Parathyroid adenoma (tissue), 2 donors: ENCODE measurements at regions not wholly inside any gene's neighbourhood (a gene's known extent, or its start where the extent isn't known, plus 50 kb on each side); places are given as distances from the start of the nearest gene placed in this dataset.

Source experiments
- H2AFZ ChIP-seq: fragments of 300-600 bp; sonication (generic); one replicate; pipeline ENCODE4 v1.7.0; 2017; ENCODE audit warnings: antibody characterized with exemption, mild to moderate bottlenecking
- H3K27ac ChIP-seq: fragments of 300-600 bp; sonication (generic); one replicate; pipeline ENCODE4 v1.7.0; 2017
- H3K27me3 ChIP-seq: fragments of 300-600 bp; sonication (generic); one replicate; pipeline ENCODE4 v1.7.0; 2017; ENCODE audit warnings: low read length; ENCODE audit not compliant: control insufficient read depth, insufficient read depth
- H3K36me3 ChIP-seq: fragments of 300-600 bp; sonication (generic); one replicate; pipeline ENCODE4 v1.7.0; 2017; ENCODE audit warnings: low read length; ENCODE audit not compliant: control insufficient read depth, insufficient read depth
- H3K4me1 ChIP-seq: fragments of 300-600 bp; sonication (generic); one replicate; pipeline ENCODE4 v1.7.0; 2017; ENCODE audit warnings: control low read depth
- H3K4me2 ChIP-seq: fragments of 300-600 bp; sonication (generic); one replicate; pipeline ENCODE4 v1.7.0; 2017; ENCODE audit warnings: low read length
- H3K4me3 ChIP-seq: fragments of 300-600 bp; sonication (generic); one replicate; pipeline ENCODE4 v1.7.0; 2017; ENCODE audit warnings: low read depth, low read length
- H3K79me2 ChIP-seq: fragments of 300-600 bp; sonication (generic); one replicate; pipeline ENCODE4 v1.7.0; 2017; ENCODE audit warnings: control low read depth
- H3K9ac ChIP-seq: fragments of 300-600 bp; sonication (generic); one replicate; pipeline ENCODE4 v1.7.0; 2017; ENCODE audit warnings: mild to moderate bottlenecking
- H3K9me3 ChIP-seq: fragments of 300-600 bp; sonication (generic); one replicate; pipeline ENCODE4 v1.7.0; 2017; ENCODE audit warnings: low read length; ENCODE audit not compliant: control insufficient read depth
- CTCF ChIP-seq: fragments of 300-600 bp; sonication (generic); IDR thresholded peaks from one replicate; pipeline ENCODE4 v1.7.0; 2017; ENCODE audit warnings: antibody characterized with exemption, mild to moderate bottlenecking
- donor health status: primary hyperparathyroidism.

GRCh38 chrX:8034058-8034457 is 106.8 kb upstream of the PNPLA4 start:
- H2AFZ ChIP-seq = no peak overlapping the region
- TF ChIP-seq CTCF = no peak
- no peaks in the 10 kb centered on the region for H3K79me2 ChIP-seq
- H3K27ac ChIP-seq = no peak overlapping the region
- H3K27me3 ChIP-seq = no peaks in the 10 kb centered on the region
- H3K4me1 ChIP-seq = no peaks in the 10 kb centered on the region
- no peak overlapping the region for H3K4me3 ChIP-seq
- no peaks in the 10 kb centered on the region for H3K9me3 ChIP-seq
- no peak overlapping the region for H3K9ac ChIP-seq
- no peak overlapping the region for H3K4me2 ChIP-seq
- H3K36me3 ChIP-seq = no peaks in the 10 kb centered on the region

- Histone ChIP-seq H3K4me1 (no peaks in the 10 kb centered on the region), H3K36me3 (no peaks in the 10 kb centered on the region), H3K27me3 (no peaks in the 10 kb centered on the region), H3K9me3 (no peaks in the 10 kb centered on the region), H3K4me3 (no peak overlapping the region), H3K9ac (no peak overlapping the region), H2AFZ (no peak overlapping the region), H3K4me2 (no peak overlapping the region), H3K79me2 (no peaks in the 10 kb centered on the region), H3K27ac (no peak overlapping the region)
- no peak for TF ChIP-seq CTCF
Observed at GRCh38 chrX:8033175-8033574, 106.0 kb upstream of the PNPLA4 start.

GRCh38 chrX:8030361-8030760 is 103.1 kb upstream of the PNPLA4 start:
- no peaks in the 10 kb centered on the region for H3K27me3 ChIP-seq
- H3K36me3 ChIP-seq = no peaks in the 10 kb centered on the region
- H2AFZ ChIP-seq = no peak overlapping the region
- no peak overlapping the region for H3K9ac ChIP-seq
- no peaks in the 10 kb centered on the region for H3K9me3 ChIP-seq
- no peaks in the 10 kb centered on the region for H3K4me1 ChIP-seq
- TF ChIP-seq CTCF = no peak
- no peak overlapping the region for H3K27ac ChIP-seq
- H3K4me3 ChIP-seq = no peak overlapping the region
- H3K79me2 ChIP-seq = no peaks in the 10 kb centered on the region
- no peak overlapping the region for H3K4me2 ChIP-seq

- Histone ChIP-seq H3K4me2 (no peak overlapping the region), H2AFZ (no peak overlapping the region), H3K36me3 (no peaks in the 10 kb centered on the region), H3K79me2 (no peaks in the 10 kb centered on the region), H3K9ac (no peak overlapping the region), H3K4me1 (no peaks in the 10 kb centered on the region), H3K27ac (no peak overlapping the region), H3K9me3 (no peaks in the 10 kb centered on the region), H3K27me3 (no peaks in the 10 kb centered on the region), H3K4me3 (no peak overlapping the region)
- no peak for TF ChIP-seq CTCF
Observed at GRCh38 chrX:8027827-8028226, 100.6 kb upstream of the PNPLA4 start.

GRCh38 chrX:8025705-8026104 is 98.5 kb upstream of the PNPLA4 start:
- TF ChIP-seq CTCF = no peak
- H3K9ac ChIP-seq = no peak overlapping the region
- no peaks in the 10 kb centered on the region for H3K79me2 ChIP-seq
- no peak overlapping the region for H3K4me2 ChIP-seq
- H3K9me3 ChIP-seq = no peaks in the 10 kb centered on the region
- no peaks in the 10 kb centered on the region for H3K27me3 ChIP-seq
- no peaks in the 10 kb centered on the region for H3K36me3 ChIP-seq
- H2AFZ ChIP-seq = no peak overlapping the region
- no peak overlapping the region for H3K4me3 ChIP-seq
- H3K4me1 ChIP-seq = no peaks in the 10 kb centered on the region
- H3K27ac ChIP-seq = no peak overlapping the region
